T-helper 2 cell treated with Interferon-gamma antibody and Interleukin-4, amounts not matched to agents 100 ng/mL and 5 ng/mL, for 36 hours (primary cell): ENCODE measurements at regions not wholly inside any gene's neighbourhood (a gene's known extent, or its start where the extent isn't known, plus 50 kb on each side); places are given as distances from the start of the nearest gene placed in this dataset.

Source experiments
- intact Hi-C: fragments of 100-400 bp; cut with micrococcal nuclease; formaldehyde crosslinking; loops from one replicate; pipeline ENCODE4 v1.15.1; 2023

GRCh38 chr5:155954701-155955445, 372.1 kb upstream of the SGCD start:
- intact Hi-C loops, result no loop called here

- intact Hi-C loops, result no loop called here
These were observed 369.1 kb upstream of the SGCD start for GRCh38 chr5:155957884-155958283.

GRCh38 chr5:155959082-155959481, 367.9 kb upstream of the SGCD start:
- intact Hi-C loops, result no loop called here

- intact Hi-C loops, result no loop called here
These were observed 366.8 kb upstream of the SGCD start for GRCh38 chr5:155960177-155960576.

- intact Hi-C loops, result no loop called here
These were observed 357.4 kb upstream of the SGCD start for GRCh38 chr5:155969537-155969936.

- intact Hi-C loops, result no loop called here
These were observed 352.6 kb upstream of the SGCD start for GRCh38 chr5:155974369-155974768.

GRCh38 chr5:155978850-155979249, 348.1 kb upstream of the SGCD start:
- intact Hi-C loops, result no loop called here

GRCh38 chr5:155982354-155982753, 344.6 kb upstream of the SGCD start:
- intact Hi-C loops, result no loop called here

GRCh38 chr5:155983954-155984353, 343.0 kb upstream of the SGCD start:
- intact Hi-C loops, result no loop called here

GRCh38 chr5:155987265-155987810, 339.6 kb upstream of the SGCD start:
- intact Hi-C loops, result no loop called here

- intact Hi-C loops, result no loop called here
These were observed 337.1 kb upstream of the SGCD start for GRCh38 chr5:155989879-155990278.

GRCh38 chr5:155996123-155996522, 330.8 kb upstream of the SGCD start:
- intact Hi-C loops, result no loop called here

GRCh38 chr5:155998257-155998656, 328.7 kb upstream of the SGCD start:
- intact Hi-C loops, result no loop called here

- intact Hi-C loops, result no loop called here
These were observed 326.8 kb upstream of the SGCD start for GRCh38 chr5:156000115-156000514.

GRCh38 chr5:156004754-156005153, 322.2 kb upstream of the SGCD start:
- intact Hi-C loops, result no loop called here

- intact Hi-C loops, result no loop called here
These were observed 320.8 kb upstream of the SGCD start for GRCh38 chr5:156006026-156006647.

GRCh38 chr5:156008844-156009243, 318.1 kb upstream of the SGCD start:
- intact Hi-C loops, result no loop called here

GRCh38 chr5:156009583-156009982, 317.4 kb upstream of the SGCD start:
- intact Hi-C loops, result no loop called here

- intact Hi-C loops, result no loop called here
These were observed 311.8 kb upstream of the SGCD start for GRCh38 chr5:156015137-156015536.

GRCh38 chr5:156019130-156019529, 307.8 kb upstream of the SGCD start:
- intact Hi-C loops, result no loop called here

- intact Hi-C loops, result no loop called here
These were observed 307.3 kb upstream of the SGCD start for GRCh38 chr5:156019571-156020180.

GRCh38 chr5:156020647-156021046, 306.3 kb upstream of the SGCD start:
- intact Hi-C loops, result no loop called here
